H9 (cell line): ENCODE measurements at regions not wholly inside any gene's neighbourhood (a gene's known extent, or its start where the extent isn't known, plus 50 kb on each side); places are given as distances from the start of the nearest gene placed in this dataset.

Experiments
- DNase-seq: peaks from one replicate; pipeline ENCODE4 v3.0.0-alpha.2; 2017
- H2AFZ ChIP-seq: one replicate; pipeline ENCODE4 v1.6.1; 2013; ENCODE audit warnings: mild to moderate bottlenecking, low read length, control low read depth, moderate library complexity
- H2AK5ac ChIP-seq: 2 replicates; pipeline ENCODE4 v1.6.1; 2013; ENCODE audit warnings: low read length, control low read depth, mixed read lengths; ENCODE audit not compliant: insufficient read length
- H2BK120ac ChIP-seq: one replicate; pipeline ENCODE4 v1.6.1; 2013; ENCODE audit warnings: low read depth, mild to moderate bottlenecking, low read length, control low read depth, inconsistent platforms; ENCODE audit not compliant: poor library complexity, severe bottlenecking
- H2BK12ac ChIP-seq: 2 replicates; pipeline ENCODE4 v1.6.1; 2013; ENCODE audit warnings: low read length, control low read depth, mixed read lengths, low read depth; ENCODE audit not compliant: insufficient read length
- H2BK15ac ChIP-seq: 2 replicates; pipeline ENCODE4 v1.6.1; 2013; ENCODE audit warnings: low read depth, low read length, control low read depth
- H2BK20ac ChIP-seq: one replicate; pipeline ENCODE4 v1.6.1; 2013; ENCODE audit warnings: low read depth, mild to moderate bottlenecking, low read length, control low read depth, inconsistent platforms; ENCODE audit not compliant: poor library complexity, severe bottlenecking
- H2BK5ac ChIP-seq: 2 replicates; pipeline ENCODE4 v1.6.1; 2013; ENCODE audit warnings: low read length, control low read depth, mixed read lengths; ENCODE audit not compliant: insufficient read length
- H3K14ac ChIP-seq: 2 replicates; pipeline ENCODE4 v1.6.1; 2013; ENCODE audit warnings: low read length, control low read depth; ENCODE audit not compliant: insufficient read depth
- H3K18ac ChIP-seq: 2 replicates; pipeline ENCODE4 v1.6.1; 2013; ENCODE audit warnings: low read depth, mild to moderate bottlenecking, mixed read lengths, low read length, control low read depth; ENCODE audit not compliant: insufficient read length
- H3K23ac ChIP-seq: 2 replicates; pipeline ENCODE4 v1.6.1; 2013; ENCODE audit warnings: low read length, control low read depth, mixed read lengths, low read depth; ENCODE audit not compliant: insufficient read length
- H3K23me2 ChIP-seq: 2 replicates; pipeline ENCODE4 v1.6.1; 2013; ENCODE audit warnings: low read depth, mild to moderate bottlenecking, mixed read lengths, low read length, control low read depth; ENCODE audit not compliant: insufficient read length, poor library complexity, severe bottlenecking
- H3K27ac ChIP-seq: 2 replicates; pipeline ENCODE4 v1.5.1; 2013; ENCODE audit warnings: low read length, control low read depth, mixed read lengths, low read depth; ENCODE audit not compliant: insufficient read length
- H3K27me3 ChIP-seq: 2 replicates; pipeline ENCODE4 v1.6.1; 2013; ENCODE audit warnings: low read length, control low read depth, inconsistent platforms; ENCODE audit not compliant: insufficient read depth
- H3K4ac ChIP-seq: 2 replicates; pipeline ENCODE4 v1.6.1; 2013; ENCODE audit warnings: low read depth, mild to moderate bottlenecking, control low read depth, inconsistent platforms, low read length, moderate library complexity
- H3K4me1 ChIP-seq: 2 replicates; pipeline ENCODE4 v1.6.1; 2013; ENCODE audit warnings: low read length, control low read depth, inconsistent platforms; ENCODE audit not compliant: insufficient read depth
- H3K4me2 ChIP-seq: 2 replicates; pipeline ENCODE4 v1.6.1; 2013; ENCODE audit warnings: low read length, control low read depth, mixed read lengths; ENCODE audit not compliant: insufficient read length, insufficient read depth
- H3K56ac ChIP-seq: 2 replicates; pipeline ENCODE4 v1.6.1; 2013; ENCODE audit warnings: low read depth, mild to moderate bottlenecking, mixed read lengths, low read length, control low read depth; ENCODE audit not compliant: insufficient read length
- H3K79me1 ChIP-seq: 2 replicates; pipeline ENCODE4 v1.6.1; 2013; ENCODE audit warnings: low read depth, mild to moderate bottlenecking, moderate library complexity, low read length, control low read depth, inconsistent platforms; ENCODE audit not compliant: insufficient read depth, poor library complexity, severe bottlenecking
- H3K79me2 ChIP-seq: 2 replicates; pipeline ENCODE4 v1.6.1; 2013; ENCODE audit warnings: low read length, control low read depth, inconsistent platforms; ENCODE audit not compliant: insufficient read depth
- H3K9ac ChIP-seq: 2 replicates; pipeline ENCODE4 v1.6.1; 2013; ENCODE audit warnings: low read length, control low read depth, mixed read lengths; ENCODE audit not compliant: insufficient read length; ENCODE audit errors: extremely low read depth
- H3K9me3 ChIP-seq: one replicate; pipeline ENCODE4 v1.6.1; 2013; ENCODE audit warnings: low read depth, low read length, inconsistent platforms; ENCODE audit not compliant: control insufficient read depth
- H3T11ph ChIP-seq: one replicate; pipeline ENCODE4 v1.6.1; 2013; ENCODE audit warnings: mild to moderate bottlenecking, low read length, control low read depth, inconsistent platforms
- H4K20me1 ChIP-seq: one replicate; pipeline ENCODE4 v1.6.1; 2013; ENCODE audit not compliant: control insufficient read depth, insufficient read length, insufficient read depth
- H4K5ac ChIP-seq: 2 replicates; pipeline ENCODE4 v1.6.1; 2013; ENCODE audit warnings: low read depth, mild to moderate bottlenecking, mixed read lengths, low read length, control low read depth; ENCODE audit not compliant: insufficient read length
- H4K8ac ChIP-seq: replicated peaks from 2 replicates; pipeline ENCODE4 v1.6.1; 2013; ENCODE audit warnings: low read length, control low read depth, mixed read lengths, low read depth; ENCODE audit not compliant: insufficient read length
- H4K91ac ChIP-seq: 2 replicates; pipeline ENCODE4 v1.6.1; 2013; ENCODE audit warnings: low read depth, mild to moderate bottlenecking, moderate library complexity, mixed read lengths, low read length, control low read depth; ENCODE audit not compliant: insufficient read length
- H3K27ac Mint-ChIP-seq, 3 experiments: 2 replicates in 2 of 3; 3 replicates in 1 of 3; pipeline ENCODE4 v1.8.0; 2020 to 2021; ENCODE audit warnings: mixed read lengths in 3 of 3, mild to moderate bottlenecking in 1 of 3, moderate library complexity in 1 of 3
- H3K27me3 Mint-ChIP-seq: 2 replicates; pipeline ENCODE4 v1.8.0; 2021; ENCODE audit warnings: low read depth, mild to moderate bottlenecking, moderate library complexity, mixed read lengths
- H3K36me3 Mint-ChIP-seq, 3 experiments: 2 replicates in 2 of 3; 3 replicates in 1 of 3; pipeline ENCODE4 v1.8.0; 2020 to 2021; ENCODE audit warnings: low read depth in 3 of 3, mixed read lengths in 3 of 3; ENCODE audit not compliant: insufficient read depth in 1 of 3
- H3K4me1 Mint-ChIP-seq, 2 experiments: 2 replicates each; pipeline ENCODE4 v1.8.0; 2020; ENCODE audit warnings: mixed read lengths in 2 of 2
- H3K4me3 Mint-ChIP-seq, 2 experiments: 2 replicates in 1 of 2; 3 replicates in 1 of 2; pipeline ENCODE4 v1.8.0; 2020 to 2021; ENCODE audit warnings: mild to moderate bottlenecking in 2 of 2, mixed read lengths in 2 of 2, moderate library complexity in 1 of 2
- H3K9me3 Mint-ChIP-seq, 2 experiments: 2 replicates in 1 of 2; 3 replicates in 1 of 2; pipeline ENCODE4 v1.8.0; 2020; ENCODE audit warnings: mild to moderate bottlenecking in 2 of 2, mixed read lengths in 2 of 2, moderate library complexity in 1 of 2
- CTCF ChIP-seq: fragments of 200-600 bp; sonication (generic); conservative IDR thresholded peaks from 3 replicates; pipeline ENCODE4 v1.8.0; 2021; ENCODE audit warnings: antibody characterized with exemption, mild to moderate bottlenecking
- WGBS: extraction: QIAGEN DNeasy Blood & Tissue Kit; methylation state at CpG from one replicate; pipeline ENCODE4 v1.1.7; 2013; ENCODE audit warnings: missing lambda C conversion rate, low lambda C conversion rate, mixed read lengths; ENCODE audit not compliant: insufficient read length; ENCODE audit errors: extremely low coverage; 5-methylcytosine and 5-hydroxymethylcytosine counted together

- H3K23ac ChIP-seq: no peak overlapping the region
- H4K5ac ChIP-seq: no peak overlapping the region
- no peak overlapping the region for H3K56ac ChIP-seq
- no peak for TF ChIP-seq CTCF
- H3K23me2 ChIP-seq: no peaks in the 10 kb centered on the region
- H4K20me1 ChIP-seq: no peaks in the 10 kb centered on the region
- H4K91ac ChIP-seq: no peak overlapping the region
- DNase-seq: no peak
- H3K27me3 ChIP-seq: no peaks in the 10 kb centered on the region
- no peaks in the 10 kb centered on the region for H3K36me3 Mint-ChIP-seq
- H3K4me1 Mint-ChIP-seq: no peaks in the 10 kb centered on the region
- no peaks in the 10 kb centered on the region for H3K9me3 ChIP-seq
- H3K27me3 Mint-ChIP-seq: peaks cover 10% of the 10 kb centered on the region
- WGBS: no CpG with 5 or more reads among the region's 3 CpGs
- no peak overlapping the region for H2AK5ac ChIP-seq
- no peak overlapping the region for H3K18ac ChIP-seq
- H2AFZ ChIP-seq: no peak overlapping the region
- no peak overlapping the region for H2BK12ac ChIP-seq
- H3K4me1 ChIP-seq: no peaks in the 10 kb centered on the region
- H3K9ac ChIP-seq: no peak overlapping the region
- no peak overlapping the region for H3K27ac Mint-ChIP-seq
- no peak overlapping the region for H3K27ac ChIP-seq
- H3K4me2 ChIP-seq: no peak overlapping the region
- H3K79me2 ChIP-seq: no peaks in the 10 kb centered on the region
- no peak overlapping the region for H2BK5ac ChIP-seq
- no peaks in the 10 kb centered on the region for H3K9me3 Mint-ChIP-seq
- H3K79me1 ChIP-seq: no peaks in the 10 kb centered on the region
- H2BK15ac ChIP-seq: no peak overlapping the region
- H2BK120ac ChIP-seq: no peak overlapping the region
- no peak overlapping the region for H3K4me3 Mint-ChIP-seq
- no peak overlapping the region for H3T11ph ChIP-seq
- H3K14ac ChIP-seq: no peak overlapping the region
- no peak overlapping the region for H4K8ac ChIP-seq
- no peak overlapping the region for H3K4ac ChIP-seq
- H2BK20ac ChIP-seq: no peak overlapping the region
Measured at GRCh38 chr14:38662781-38663180, 406.9 kb upstream of the CLEC14A start.
